Neural progenitor cell (in vitro differentiated cells): ENCODE measurements at regions not wholly inside any gene's neighbourhood (a gene's known extent, or its start where the extent isn't known, plus 50 kb on each side); places are given as distances from the start of the nearest gene placed in this dataset.

Source experiments
- EZH2 ChIP-seq: fragments of 200-600 bp; sonication (generic); IDR thresholded peaks from 2 replicates; pipeline ENCODE4 v1.6.1; 2017; ENCODE audit warnings: antibody characterized with exemption, mild to moderate bottlenecking, moderate library complexity
- TF ChIP-seq, protein P1 (sequence below): fragments of 200-600 bp; sonication (generic); IDR thresholded peaks from 2 replicates; pipeline ENCODE4 v1.5.1; 2017; ENCODE audit warnings: antibody characterized with exemption, mild to moderate bottlenecking

DNA sequence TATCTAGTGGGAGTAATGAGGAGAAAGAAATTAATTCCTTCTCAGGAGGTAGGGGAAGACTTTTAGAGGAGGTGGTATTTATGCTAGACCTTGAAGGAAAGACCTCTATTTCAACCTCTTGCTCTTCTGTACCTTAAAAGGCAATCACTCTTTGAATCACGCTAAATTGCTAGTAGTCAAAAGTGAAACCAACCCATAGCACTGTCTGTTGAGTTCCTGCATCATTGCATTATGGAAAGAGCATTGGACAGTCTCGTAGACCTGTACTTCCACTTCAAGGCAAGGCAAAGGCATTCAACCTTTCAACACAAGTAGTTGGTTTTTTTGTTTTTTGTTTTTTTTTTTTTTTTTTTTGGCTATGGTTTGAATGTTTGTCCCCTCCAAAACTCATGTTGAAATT lies 770.4 kb downstream of the ETS1 start:
- no peak for TF ChIP-seq EZH2
- TF ChIP-seq, protein P1, sequence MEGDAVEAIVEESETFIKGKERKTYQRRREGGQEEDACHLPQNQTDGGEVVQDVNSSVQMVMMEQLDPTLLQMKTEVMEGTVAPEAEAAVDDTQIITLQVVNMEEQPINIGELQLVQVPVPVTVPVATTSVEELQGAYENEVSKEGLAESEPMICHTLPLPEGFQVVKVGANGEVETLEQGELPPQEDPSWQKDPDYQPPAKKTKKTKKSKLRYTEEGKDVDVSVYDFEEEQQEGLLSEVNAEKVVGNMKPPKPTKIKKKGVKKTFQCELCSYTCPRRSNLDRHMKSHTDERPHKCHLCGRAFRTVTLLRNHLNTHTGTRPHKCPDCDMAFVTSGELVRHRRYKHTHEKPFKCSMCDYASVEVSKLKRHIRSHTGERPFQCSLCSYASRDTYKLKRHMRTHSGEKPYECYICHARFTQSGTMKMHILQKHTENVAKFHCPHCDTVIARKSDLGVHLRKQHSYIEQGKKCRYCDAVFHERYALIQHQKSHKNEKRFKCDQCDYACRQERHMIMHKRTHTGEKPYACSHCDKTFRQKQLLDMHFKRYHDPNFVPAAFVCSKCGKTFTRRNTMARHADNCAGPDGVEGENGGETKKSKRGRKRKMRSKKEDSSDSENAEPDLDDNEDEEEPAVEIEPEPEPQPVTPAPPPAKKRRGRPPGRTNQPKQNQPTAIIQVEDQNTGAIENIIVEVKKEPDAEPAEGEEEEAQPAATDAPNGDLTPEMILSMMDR = no peak
